ENCODE measurements at regions not wholly inside any gene's neighbourhood (a gene's known extent, or its start where the extent isn't known, plus 50 kb on each side); places are given as distances from the start of the nearest gene placed in this dataset.

- TF ChIP-seq PREB (CRISPR knock-in tag; IDR thresholded peaks at IDR 0.05; ENCODE audit: borderline replicate concordance) = no peak
- TF ChIP-seq GABPB1 (CRISPR knock-in tag; IDR thresholded peaks at IDR 0.05) = no peak
- TF ChIP-seq NR3C1 (CRISPR knock-in tag; conservative IDR thresholded peaks at IDR 0.05; ENCODE audit: low read depth) = no peak
Observed at GRCh38 chr4:170227928-170228327, 138.2 kb upstream of the AADAT start (continued).

- DNase-seq (ENCODE audit: low spot score) = no peak
- H3K27ac Mint-ChIP-seq = no peak overlapping the region; the same call in 1 of the 2 replicates
- POLR2A ChIA-PET = no interaction called here
Observed at GRCh38 chr4:170226288-170226687, 136.5 kb upstream of the AADAT start.

GRCh38 chr4:170214731-170215130 lies 125.0 kb upstream of the AADAT start:
- POLR2A ChIA-PET = no interaction called here
- H3K27ac Mint-ChIP-seq = no peak overlapping the region
- H3K9me3 Mint-ChIP-seq = peaks cover 76% of the 10 kb centered on the region
- H3K27me3 Mint-ChIP-seq (ENCODE audit: low read depth) = no peaks in the 10 kb centered on the region; the same call in 1 of the 2 replicates
- ATAC-seq = no peak
- H3K36me3 Mint-ChIP-seq = peaks cover 53% of the 10 kb centered on the region
- no peak overlapping the region for H3K4me3 Mint-ChIP-seq
- TF ChIP-seq ZNF138 (CRISPR knock-in tag; conservative IDR thresholded peaks at IDR 0.05) (no peak), HMGA2 (CRISPR knock-in tag; IDR thresholded peaks at IDR 0.05) (peak; percentile 92)
- DNase-seq (ENCODE audit: low spot score) = no peak
- H3K4me1 Mint-ChIP-seq = no peaks in the 10 kb centered on the region
- CTCF ChIA-PET = no interaction called here

More at GRCh38 chr4:170226288-170226687, 136.5 kb upstream of the AADAT start:
- CTCF ChIA-PET = interaction anchor here (1.0 kb wide), 1 partner anchor 34 kb away, joined by 4 read pairs; no protein-coding TSS in a partner anchor
- no peaks in the 10 kb centered on the region for H3K27me3 Mint-ChIP-seq (ENCODE audit: low read depth)
- peak; percentile 94 for ATAC-seq
- peaks cover 13% of the 10 kb centered on the region for H3K9me3 Mint-ChIP-seq
- H3K4me1 Mint-ChIP-seq = peaks cover 17% of the 10 kb centered on the region
- 0 out of 2 replicates have a peak overlapping the region, but pooled peaks have one; percentile 9 for H3K4me3 Mint-ChIP-seq
- no peak for TF ChIP-seq TP53 (CRISPR knock-in tag; IDR thresholded peaks at IDR 0.05)
- TF ChIP-seq ZNF671 (CRISPR knock-in tag; IDR thresholded peaks at IDR 0.05) = no peak
- TF ChIP-seq NFATC4 (CRISPR knock-in tag; IDR thresholded peaks at IDR 0.05) = no peak
- no peak for TF ChIP-seq NFYB (CRISPR knock-in tag; conservative IDR thresholded peaks at IDR 0.05; ENCODE audit: low read depth)
- no peak for TF ChIP-seq ZNF317 (CRISPR knock-in tag; IDR thresholded peaks at IDR 0.05; ENCODE audit: borderline replicate concordance, low read depth)
- no peak for TF ChIP-seq GABPB1 (CRISPR knock-in tag; IDR thresholded peaks at IDR 0.05)
- no peak for TF ChIP-seq ZBTB21 (CRISPR knock-in tag; IDR thresholded peaks at IDR 0.05; ENCODE audit: borderline replicate concordance)
- no peak for TF ChIP-seq ZNF138 (CRISPR knock-in tag; conservative IDR thresholded peaks at IDR 0.05)
- no peak for TF ChIP-seq NR1H2 (CRISPR knock-in tag; IDR thresholded peaks at IDR 0.05)
- TF ChIP-seq ZNF263 (CRISPR knock-in tag; IDR thresholded peaks at IDR 0.05; ENCODE audit: low read depth) = no peak
- TF ChIP-seq CREB1 (CRISPR knock-in tag; IDR thresholded peaks at IDR 0.05) = no peak
- TF ChIP-seq JUN (CRISPR knock-in tag; IDR thresholded peaks at IDR 0.05) = no peak
- H3K36me3 Mint-ChIP-seq = peaks cover 11% of the 10 kb centered on the region

- no peak for ATAC-seq
- no peaks in the 10 kb centered on the region for H3K4me1 Mint-ChIP-seq
- DNase-seq (ENCODE audit: low spot score) = no peak
- no peak overlapping the region for H3K27ac Mint-ChIP-seq
- TF ChIP-seq FOXP1 (CRISPR knock-in tag; IDR thresholded peaks at IDR 0.05; ENCODE audit: borderline replicate concordance) = no peak
- no peak for TF ChIP-seq ETV6 (CRISPR knock-in tag; IDR thresholded peaks at IDR 0.05)
- no peak for TF ChIP-seq MLX (CRISPR knock-in tag; IDR thresholded peaks at IDR 0.05)
- no peak for TF ChIP-seq SMAD3 (CRISPR knock-in tag; IDR thresholded peaks at IDR 0.05; ENCODE audit: borderline replicate concordance)
- no peak for TF ChIP-seq MXD4 (CRISPR knock-in tag; IDR thresholded peaks at IDR 0.05; ENCODE audit: borderline replicate concordance)
- TF ChIP-seq ZNF121 (CRISPR knock-in tag; IDR thresholded peaks at IDR 0.05) = no peak
- no peak for TF ChIP-seq ATF2 (CRISPR knock-in tag; IDR thresholded peaks at IDR 0.05; ENCODE audit: borderline replicate concordance, low read depth)
- TF ChIP-seq FOXK1 (CRISPR knock-in tag; IDR thresholded peaks at IDR 0.05) = no peak
- TF ChIP-seq PREB (CRISPR knock-in tag; IDR thresholded peaks at IDR 0.05; ENCODE audit: borderline replicate concordance) = no peak
- TF ChIP-seq ZNF423 (CRISPR knock-in tag; IDR thresholded peaks at IDR 0.05) = no peak
- TF ChIP-seq ZNF138 (CRISPR knock-in tag; conservative IDR thresholded peaks at IDR 0.05) = no peak
- no peak for TF ChIP-seq IRF2 (CRISPR knock-in tag; IDR thresholded peaks at IDR 0.05; ENCODE audit: borderline replicate concordance, low read depth)
- no peak for TF ChIP-seq ZNF219 (CRISPR knock-in tag; IDR thresholded peaks at IDR 0.05; ENCODE audit: borderline replicate concordance)
- TF ChIP-seq E2F1 (CRISPR knock-in tag; IDR thresholded peaks at IDR 0.05) = no peak
- no peak overlapping the region for H3K4me3 Mint-ChIP-seq
- no peaks in the 10 kb centered on the region; the same call in 1 of the 2 replicates for H3K27me3 Mint-ChIP-seq (ENCODE audit: low read depth)
- H3K9me3 Mint-ChIP-seq = peaks cover 70% of the 10 kb centered on the region
- POLR2A ChIA-PET = no interaction called here
- CTCF ChIA-PET = no interaction called here
- H3K36me3 Mint-ChIP-seq = peaks cover 52% of the 10 kb centered on the region
Observed at GRCh38 chr4:170214101-170214500, 124.3 kb upstream of the AADAT start.
